Neural cell (in vitro differentiated cells): ENCODE measurements at regions not wholly inside any gene's neighbourhood (a gene's known extent, or its start where the extent isn't known, plus 50 kb on each side); places are given as distances from the start of the nearest gene placed in this dataset.

ENCODE experiments used
- H2AFZ ChIP-seq: fragments of 200-600, 300-800 bp; sonication (generic), shearing (Covaris generic); 2 replicates; pipeline ENCODE4 v1.6.0; 2014; ENCODE audit warnings: low read depth, mild to moderate bottlenecking, antibody characterized with exemption, low read length, moderate library complexity
- H3F3A ChIP-seq: fragments of 200-600 bp; shearing (Covaris generic); 2 replicates; pipeline ENCODE4 v1.6.1; 2016; ENCODE audit warnings: mild to moderate bottlenecking, moderate library complexity, mixed read lengths, antibody characterized with exemption, low read length; ENCODE audit not compliant: insufficient read depth, poor library complexity, severe bottlenecking
- H3K27ac ChIP-seq: fragments of 200-600, 300-800 bp; sonication (generic), shearing (Covaris generic); 2 replicates; pipeline ENCODE4 v1.5.1; 2014; ENCODE audit warnings: mild to moderate bottlenecking, low read length, moderate library complexity
- H3K27me3 ChIP-seq: fragments of 300-800, 200-600 bp; sonication (generic), shearing (Covaris generic); 2 replicates; pipeline ENCODE4 v1.6.0; 2014; ENCODE audit warnings: mild to moderate bottlenecking, low read depth, low read length, moderate library complexity; ENCODE audit not compliant: insufficient read depth
- H3K36me3 ChIP-seq: fragments of 300-800, 200-600 bp; sonication (generic), shearing (Covaris generic); 2 replicates; pipeline ENCODE4 v1.5.1; 2014; ENCODE audit warnings: mild to moderate bottlenecking, antibody characterized with exemption, low read length, moderate library complexity; ENCODE audit not compliant: insufficient read depth
- H3K4me2 ChIP-seq: fragments of 300-800, 200-600 bp; sonication (generic), shearing (Covaris generic); 2 replicates; pipeline ENCODE4 v1.6.0; 2014; ENCODE audit warnings: mild to moderate bottlenecking, low read length
- H3K4me3 ChIP-seq: fragments of 300-800, 200-600 bp; sonication (generic), shearing (Covaris generic); 2 replicates; pipeline ENCODE4 v1.5.1; 2014; ENCODE audit warnings: mild to moderate bottlenecking, low read length, moderate library complexity
- H3K79me2 ChIP-seq: fragments of 200-600 bp; shearing (Covaris generic); replicated peaks from 2 replicates; pipeline ENCODE4 v1.6.0; 2014; ENCODE audit warnings: mild to moderate bottlenecking, low read length, moderate library complexity; ENCODE audit not compliant: insufficient read depth
- H3K9ac ChIP-seq: fragments of 300-800, 200-600 bp; sonication (generic), shearing (Covaris generic); 2 replicates; pipeline ENCODE4 v1.6.1; 2016; ENCODE audit warnings: mild to moderate bottlenecking, low read length, mixed read lengths
- H3K9me2 ChIP-seq: fragments of 200-600 bp; shearing (Covaris generic); 2 replicates; pipeline ENCODE4 v1.6.1; 2016; ENCODE audit warnings: mild to moderate bottlenecking, low read length, mixed read lengths; ENCODE audit not compliant: insufficient read depth
- H3K9me3 ChIP-seq: fragments of 200-600, 300-800 bp; sonication (generic), shearing (Covaris generic); 2 replicates; pipeline ENCODE4 v1.6.1; 2016; ENCODE audit warnings: mild to moderate bottlenecking, mixed run types, low read length, moderate library complexity, mixed read lengths
- H4K20me1 ChIP-seq: fragments of 200-600 bp; shearing (Covaris generic); 2 replicates; pipeline ENCODE4 v1.6.1; 2016; ENCODE audit warnings: mild to moderate bottlenecking, mixed run types; ENCODE audit not compliant: insufficient read depth
- CTCF ChIP-seq: fragments of 450-650 bp; IDR thresholded peaks from 2 replicates; pipeline ENCODE4 v1.5.1; 2014; ENCODE audit warnings: antibody characterized with exemption, mild to moderate bottlenecking, moderate library complexity; ENCODE audit not compliant: poor library complexity, severe bottlenecking
- EP300 ChIP-seq: fragments of 450-650 bp; conservative IDR thresholded peaks from 2 replicates; pipeline ENCODE4 v1.6.1; 2014; ENCODE audit warnings: antibody characterized with exemption, mild to moderate bottlenecking, moderate library complexity; ENCODE audit not compliant: poor library complexity, severe bottlenecking
- EZH2 ChIP-seq: fragments of 200-600, 300-800 bp; shearing (Covaris generic), sonication (generic); IDR thresholded peaks from 2 replicates; pipeline ENCODE4 v1.6.1; 2014; ENCODE audit warnings: antibody characterized with exemption, low read length, borderline replicate concordance, mild to moderate bottlenecking; ENCODE audit not compliant: insufficient read depth, poor library complexity, severe bottlenecking
- MXI1 ChIP-seq: fragments of 450-650 bp; conservative IDR thresholded peaks from 2 replicates; pipeline ENCODE4 v1.6.1; 2014; ENCODE audit warnings: antibody characterized with exemption, mild to moderate bottlenecking; ENCODE audit not compliant: poor library complexity, severe bottlenecking
- POLR2AphosphoS5 ChIP-seq: IDR thresholded peaks from 2 replicates; pipeline ENCODE4 v1.6.1; 2012
- RAD21 ChIP-seq: fragments of 450-650 bp; conservative IDR thresholded peaks from 2 replicates; pipeline ENCODE4 v1.6.1; 2014; ENCODE audit warnings: antibody characterized with exemption, mild to moderate bottlenecking, moderate library complexity
- REST ChIP-seq: IDR thresholded peaks from 2 replicates; pipeline ENCODE4 v1.6.1; 2012; ENCODE audit warnings: borderline replicate concordance
- SMC3 ChIP-seq: fragments of 450-650 bp; conservative IDR thresholded peaks from 2 replicates; pipeline ENCODE4 v1.6.1; 2014; ENCODE audit warnings: antibody characterized with exemption, mild to moderate bottlenecking, moderate library complexity; ENCODE audit not compliant: poor library complexity
- TAF1 ChIP-seq: IDR thresholded peaks from 2 replicates; pipeline ENCODE4 v1.6.1; 2012; ENCODE audit warnings: low read depth

- Histone ChIP-seq H3K36me3 (no peaks in the 10 kb centered on the region), H4K20me1 (no peaks in the 10 kb centered on the region), H3K4me3 (no peak overlapping the region), H3K9ac (no peak overlapping the region), H3K27ac (no peak overlapping the region), H3K9me2 (no peaks in the 10 kb centered on the region), H3K9me3 (no peaks in the 10 kb centered on the region), H3K4me2 (no peak overlapping the region), H3F3A (no peaks in the 10 kb centered on the region), H3K79me2 (no peaks in the 10 kb centered on the region), H2AFZ (no peak overlapping the region), H3K27me3 (no peaks in the 10 kb centered on the region)
- TF ChIP-seq EZH2, result no peak
Observed at GRCh38 chr2:123195957-123196356, 829.1 kb upstream of the CNTNAP5 start.

GRCh38 chr2:123200035-123200434 lies 825.1 kb upstream of the CNTNAP5 start:
- Histone ChIP-seq H3K4me2 (no peak overlapping the region), H4K20me1 (no peaks in the 10 kb centered on the region), H3K36me3 (no peaks in the 10 kb centered on the region), H3K79me2 (no peaks in the 10 kb centered on the region), H2AFZ (no peak overlapping the region), H3K4me3 (no peak overlapping the region), H3K27me3 (no peaks in the 10 kb centered on the region), H3K9me3 (no peaks in the 10 kb centered on the region), H3K9ac (no peak overlapping the region), H3K27ac (no peak overlapping the region), H3F3A (no peaks in the 10 kb centered on the region), H3K9me2 (no peaks in the 10 kb centered on the region)
- TF ChIP-seq MXI1, result no peak

- Histone ChIP-seq H2AFZ (no peak overlapping the region), H3K4me2 (no peak overlapping the region), H3K9me2 (no peaks in the 10 kb centered on the region), H4K20me1 (no peaks in the 10 kb centered on the region), H3K36me3 (no peaks in the 10 kb centered on the region), H3K79me2 (no peaks in the 10 kb centered on the region), H3K9me3 (no peaks in the 10 kb centered on the region), H3K27ac (no peak overlapping the region), H3K9ac (no peak overlapping the region), H3F3A (no peaks in the 10 kb centered on the region), H3K27me3 (no peaks in the 10 kb centered on the region), H3K4me3 (no peak overlapping the region)
- TF ChIP-seq MXI1, result no peak
- TF ChIP-seq EZH2, result no peak
- TF ChIP-seq TAF1, result no peak
- no peak for TF ChIP-seq POLR2AphosphoS5
- no peak for TF ChIP-seq SMC3
- TF ChIP-seq RAD21, result no peak
- TF ChIP-seq CTCF, result no peak
- no peak for TF ChIP-seq EP300
Observed at GRCh38 chr2:123207245-123207644, 817.8 kb upstream of the CNTNAP5 start.

- no peaks in the 10 kb centered on the region for H3K27me3 ChIP-seq
- no peaks in the 10 kb centered on the region for H3K9me2 ChIP-seq
- H3K27ac ChIP-seq, result no peak overlapping the region
- no peak overlapping the region for H3K9ac ChIP-seq
- no peaks in the 10 kb centered on the region for H3F3A ChIP-seq
- H3K79me2 ChIP-seq, result no peaks in the 10 kb centered on the region
- no peaks in the 10 kb centered on the region for H3K9me3 ChIP-seq
- H4K20me1 ChIP-seq, result no peaks in the 10 kb centered on the region
- H2AFZ ChIP-seq, result no peak overlapping the region
- no peak overlapping the region for H3K4me2 ChIP-seq
- no peak overlapping the region for H3K4me3 ChIP-seq
- H3K36me3 ChIP-seq, result no peaks in the 10 kb centered on the region
- TF ChIP-seq RAD21 (no peak), MXI1 (no peak), REST (no peak), CTCF (no peak), SMC3 (no peak), POLR2AphosphoS5 (no peak), EP300 (no peak), TAF1 (no peak)
Observed at GRCh38 chr2:123209202-123209601, 815.9 kb upstream of the CNTNAP5 start.
